KOPT-K1 (cell line): ENCODE measurements at regions not wholly inside any gene's neighbourhood (a gene's known extent, or its start where the extent isn't known, plus 50 kb on each side); places are given as distances from the start of the nearest gene placed in this dataset.
"Not testable (repeated sequence)": the region's sequence is repeated elsewhere in the genome, so short reads cannot be mapped to it uniquely, and the experiment has no call there.

Experiments
- H3K27ac ChIP-seq: fragments of 200-600 bp; sonication (generic); 2 replicates; pipeline ENCODE4 v1.5.1; 2016; ENCODE audit warnings: antibody characterized with exemption, mild to moderate bottlenecking, low read depth, low read length; ENCODE audit not compliant: poor library complexity, severe bottlenecking
- H3K36me3 ChIP-seq: fragments of 200-600 bp; sonication (generic); 2 replicates; pipeline ENCODE4 v1.5.1; 2017; ENCODE audit warnings: antibody characterized with exemption, mild to moderate bottlenecking, low read length, moderate library complexity; ENCODE audit not compliant: insufficient read depth
- H3K9me3 ChIP-seq: fragments of 200-600 bp; sonication (generic); 2 replicates; pipeline ENCODE4 v1.5.1; 2017; ENCODE audit warnings: antibody characterized with exemption, low read length, mild to moderate bottlenecking; ENCODE audit not compliant: insufficient read depth, poor library complexity, severe bottlenecking

DNA sequence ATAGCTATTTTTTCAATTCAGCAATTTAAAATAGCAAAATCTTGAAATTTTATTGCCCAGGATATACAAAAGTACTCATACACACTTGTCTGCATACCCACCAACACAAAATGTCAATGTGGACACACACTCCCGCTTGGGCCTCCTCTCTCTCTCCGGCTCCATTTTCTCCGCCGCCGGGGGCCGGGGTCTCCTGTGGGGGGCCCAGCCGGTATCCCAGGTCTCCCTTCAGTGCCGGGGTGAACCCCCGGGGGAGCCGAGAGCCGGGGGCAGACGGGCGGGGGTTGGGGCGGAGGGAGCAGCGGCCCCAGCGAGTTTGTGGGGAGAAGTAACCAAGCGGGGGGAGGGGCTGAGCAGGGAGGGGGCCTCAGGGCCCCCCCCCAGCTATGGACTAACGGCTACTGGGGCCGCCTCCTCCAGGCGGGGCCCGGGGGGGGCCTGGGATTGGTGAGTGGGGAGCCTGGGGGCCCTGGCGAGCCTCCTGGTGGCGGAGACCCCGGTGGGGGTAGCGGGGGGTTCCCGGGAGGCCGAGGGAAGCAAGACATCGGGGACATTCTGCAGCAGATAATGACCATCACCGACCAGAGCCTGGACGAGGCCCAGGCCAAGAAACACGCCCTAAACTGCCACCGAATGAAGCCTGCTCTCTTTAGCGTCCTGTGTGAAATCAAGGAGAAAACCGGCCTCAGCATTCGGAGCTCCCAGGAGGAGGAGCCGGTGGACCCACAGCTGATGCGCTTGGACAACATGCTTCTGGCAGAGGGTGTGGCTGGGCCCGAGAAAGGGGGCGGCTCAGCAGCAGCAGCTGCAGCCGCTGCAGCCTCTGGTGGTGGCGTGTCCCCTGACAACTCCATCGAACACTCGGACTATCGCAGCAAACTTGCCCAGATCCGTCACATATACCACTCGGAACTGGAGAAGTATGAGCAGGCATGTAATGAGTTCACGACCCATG, 56.6 kb downstream of the CHST2 start:
- not testable (repeated sequence) for H3K36me3 ChIP-seq
- peak overlapping the region; percentile 47 for H3K27ac ChIP-seq
- peaks cover 24% of the 10 kb centered on the region for H3K9me3 ChIP-seq

- not testable (repeated sequence) for H3K27ac ChIP-seq, H3K36me3 ChIP-seq
- H3K9me3 ChIP-seq = peaks cover 26% of the 10 kb centered on the region
These were observed 58.4 kb downstream of the CHST2 start for GRCh38 chr3:143177965-143178364.

- peak overlapping the region; percentile 55 for H3K27ac ChIP-seq
- H3K36me3 ChIP-seq = not testable (repeated sequence)
- peaks cover 16% of the 10 kb centered on the region for H3K9me3 ChIP-seq
These were observed 59.4 kb downstream of the CHST2 start for GRCh38 chr3:143178775-143179548.

- Histone ChIP-seq H3K9me3 (peaks cover 14% of the 10 kb centered on the region), H3K36me3 (no peaks in the 10 kb centered on the region), H3K27ac (peak overlapping the region; percentile 55)
These were observed 60.0 kb downstream of the CHST2 start for GRCh38 chr3:143179603-143180002.

DNA sequence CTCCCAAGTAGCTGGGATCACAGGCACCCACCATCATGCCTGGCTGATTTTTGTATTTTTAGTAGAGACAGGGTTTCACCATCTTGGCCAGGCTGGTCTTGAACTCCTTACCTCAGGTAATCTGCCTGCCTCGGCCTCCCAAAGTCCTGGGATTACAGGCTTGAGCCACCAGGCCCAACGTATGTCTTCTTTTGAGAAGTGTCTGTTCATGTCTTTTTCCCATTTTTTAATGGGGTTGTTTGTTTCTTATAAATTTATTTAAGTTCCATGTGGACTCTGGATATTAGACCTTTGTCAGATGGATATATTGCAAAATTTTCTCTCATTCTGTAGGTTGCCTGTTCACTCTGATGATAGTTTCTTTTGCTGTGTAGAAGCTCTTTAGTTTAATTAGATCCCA, 61.3 kb downstream of the CHST2 start:
- H3K36me3 ChIP-seq, H3K27ac ChIP-seq: not testable (repeated sequence)

DNA sequence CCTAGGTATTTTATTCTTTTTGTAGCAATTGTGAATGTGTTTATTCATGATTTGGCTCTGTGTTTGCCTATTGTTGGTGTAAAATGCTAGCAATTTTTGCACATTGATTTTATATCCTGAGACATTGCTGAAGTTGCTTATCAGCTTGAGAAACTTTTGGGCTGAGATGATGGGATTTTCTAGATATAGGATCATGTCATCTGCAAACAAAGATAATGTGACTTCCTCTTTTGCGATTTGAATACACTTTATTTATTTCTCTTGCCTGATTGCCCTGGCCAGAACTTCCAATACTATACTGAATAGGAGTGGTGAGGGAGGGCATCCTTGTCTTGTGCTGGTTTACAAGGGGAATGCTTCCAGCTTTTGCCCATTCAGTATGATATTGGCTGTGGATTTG, 62.4 kb downstream of the CHST2 start:
- H3K27ac ChIP-seq, H3K36me3 ChIP-seq: not testable (repeated sequence)
- H3K9me3 ChIP-seq = peaks cover 14% of the 10 kb centered on the region

More for the DNA sequence above, 61.3 kb downstream of the CHST2 start:
- H3K9me3 ChIP-seq = peaks cover 14% of the 10 kb centered on the region

GRCh38 chr3:143182866-143183664, 63.5 kb downstream of the CHST2 start:
- Histone ChIP-seq H3K36me3 (no peaks in the 10 kb centered on the region), H3K27ac (peak overlapping the region; percentile 37), H3K9me3 (peaks cover 14% of the 10 kb centered on the region)

- Histone ChIP-seq H3K27ac (peak overlapping the region; percentile 37), H3K36me3 (no peaks in the 10 kb centered on the region), H3K9me3 (peaks cover 14% of the 10 kb centered on the region)
These were observed 64.0 kb downstream of the CHST2 start for GRCh38 chr3:143183665-143183964.

DNA sequence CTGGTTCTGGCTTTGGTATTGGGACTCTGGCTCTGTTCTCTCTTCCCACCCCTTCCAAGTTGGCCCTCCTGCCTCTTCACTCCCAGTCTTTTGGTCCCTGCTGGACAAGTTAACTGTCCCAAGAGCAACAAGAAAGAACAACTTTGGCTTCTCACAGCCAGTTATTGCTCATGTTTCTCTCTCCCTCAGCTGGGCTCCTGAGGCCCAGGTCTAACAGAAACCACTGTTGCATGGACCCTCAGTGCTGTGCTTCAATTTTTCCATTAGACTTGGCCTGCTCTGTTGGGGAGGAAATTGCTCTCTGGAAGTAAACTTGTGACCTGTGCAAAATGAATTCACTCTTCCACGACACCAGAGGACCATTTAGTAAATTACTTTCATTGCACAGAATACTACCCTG, 64.5 kb downstream of the CHST2 start:
- no peaks in the 10 kb centered on the region for H3K36me3 ChIP-seq
- H3K27ac ChIP-seq = peak overlapping the region; percentile 37
- H3K9me3 ChIP-seq = peaks cover 14% of the 10 kb centered on the region

GRCh38 chr3:143185401-143185800, 65.8 kb downstream of the CHST2 start:
- Histone ChIP-seq H3K27ac (no peak overlapping the region), H3K36me3 (no peaks in the 10 kb centered on the region), H3K9me3 (peaks cover 13% of the 10 kb centered on the region)

- Histone ChIP-seq H3K27ac (no peak overlapping the region), H3K36me3 (no peaks in the 10 kb centered on the region), H3K9me3 (no peaks in the 10 kb centered on the region)
These were observed 67.5 kb downstream of the CHST2 start for GRCh38 chr3:143187111-143187510.

GRCh38 chr3:143188881-143189280, 69.3 kb downstream of the CHST2 start:
- Histone ChIP-seq H3K9me3 (peaks cover 15% of the 10 kb centered on the region), H3K36me3 (no peaks in the 10 kb centered on the region)

GRCh38 chr3:143190101-143190500, 70.5 kb downstream of the CHST2 start:
- H3K36me3 ChIP-seq = no peaks in the 10 kb centered on the region
- H3K27ac ChIP-seq = no peak overlapping the region
- H3K9me3 ChIP-seq = peaks cover 23% of the 10 kb centered on the region

More at GRCh38 chr3:143188881-143189280, 69.3 kb downstream of the CHST2 start:
- no peak overlapping the region for H3K27ac ChIP-seq

DNA sequence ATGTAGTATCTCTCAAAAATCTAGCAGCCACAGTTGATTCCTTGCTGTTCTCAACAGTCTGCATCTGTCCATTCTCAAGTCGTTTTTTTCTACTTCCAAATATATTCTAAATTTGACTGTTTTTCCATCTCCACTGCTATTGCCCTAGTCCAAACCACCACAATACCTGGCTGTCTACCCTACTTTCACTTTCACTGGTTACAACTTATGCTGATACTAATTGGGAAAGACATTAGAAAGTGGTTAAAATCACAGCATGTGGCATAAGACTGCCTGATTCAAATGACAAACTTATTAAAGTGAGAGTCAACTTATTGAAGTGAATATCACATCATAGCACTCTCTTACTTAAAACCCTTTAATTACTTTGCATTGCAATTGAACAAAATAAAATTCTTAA, 72.6 kb downstream of the CHST2 start:
- peaks cover 36% of the 10 kb centered on the region for H3K9me3 ChIP-seq
- H3K27ac ChIP-seq = peak overlapping the region; percentile 64
- H3K36me3 ChIP-seq = no peaks in the 10 kb centered on the region
